HG03139 (cell line): ENCODE measurements at regions not wholly inside any gene's neighbourhood (a gene's known extent, or its start where the extent isn't known, plus 50 kb on each side); places are given as distances from the start of the nearest gene placed in this dataset.
"Not testable (repeated sequence)": the region's sequence is repeated elsewhere in the genome, so short reads cannot be mapped to it uniquely, and the experiment has no call there.

Experiments
- ATAC-seq: cut with Tn5 transposase; IDR thresholded peaks from one replicate; pipeline ENCODE4 v1.9.1; 2021; ENCODE audit not compliant: unreplicated experiment

DNA sequence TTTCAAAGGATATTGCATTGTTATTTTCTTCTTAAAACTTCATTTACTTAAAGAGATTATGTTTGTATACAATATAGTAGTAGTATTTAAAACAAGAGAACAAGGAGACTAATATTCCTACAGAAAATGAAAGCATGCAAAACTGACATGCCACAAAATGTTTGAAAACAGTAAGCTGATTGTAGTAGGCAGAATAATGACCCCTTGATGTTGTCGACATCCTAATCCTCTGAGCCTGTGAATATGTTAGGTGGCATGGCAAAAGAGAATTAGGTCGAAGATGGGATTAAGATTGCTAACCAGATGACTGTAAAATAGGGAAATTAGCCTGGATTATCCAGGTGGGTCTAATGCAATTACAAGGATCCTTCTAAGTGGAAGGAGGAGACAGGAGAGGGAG lies 522.2 kb upstream of the NR3C2 start:
- ATAC-seq = no peak

DNA sequence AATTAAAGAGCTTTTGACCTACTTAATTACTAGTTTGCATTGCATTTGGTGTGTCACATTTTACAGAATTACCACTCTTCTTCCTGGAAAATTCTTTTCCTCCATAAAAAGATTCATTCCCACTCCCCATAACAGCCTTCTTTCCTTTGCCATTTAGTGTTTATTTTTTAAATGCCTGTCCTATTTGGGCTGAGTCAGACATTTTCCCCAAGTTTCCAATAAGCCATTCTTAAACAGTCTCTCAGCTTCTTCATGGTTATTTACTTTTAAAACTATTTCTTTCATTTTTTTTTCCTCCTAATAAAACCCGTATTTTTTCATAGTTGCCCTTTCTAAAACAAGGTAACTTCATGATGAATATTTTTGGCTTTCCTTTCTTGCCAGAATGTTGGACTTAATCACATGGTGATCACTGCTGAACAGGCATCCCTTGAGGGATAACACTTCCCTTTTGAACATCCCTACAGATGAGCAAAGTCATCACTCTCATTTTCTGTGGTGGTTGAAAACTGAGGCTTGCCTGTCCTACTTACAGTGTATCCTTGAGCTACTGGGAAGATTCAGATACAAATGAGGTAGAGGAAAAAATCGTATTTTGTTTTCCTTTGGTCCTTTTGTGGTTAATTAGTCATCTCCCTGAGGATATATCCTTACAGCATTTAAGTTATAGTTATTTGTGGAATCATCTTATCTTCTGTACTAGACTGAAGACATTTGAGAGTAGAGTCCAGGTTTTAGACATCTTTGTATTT lies 520.5 kb upstream of the NR3C2 start:
- no peak for ATAC-seq

DNA sequence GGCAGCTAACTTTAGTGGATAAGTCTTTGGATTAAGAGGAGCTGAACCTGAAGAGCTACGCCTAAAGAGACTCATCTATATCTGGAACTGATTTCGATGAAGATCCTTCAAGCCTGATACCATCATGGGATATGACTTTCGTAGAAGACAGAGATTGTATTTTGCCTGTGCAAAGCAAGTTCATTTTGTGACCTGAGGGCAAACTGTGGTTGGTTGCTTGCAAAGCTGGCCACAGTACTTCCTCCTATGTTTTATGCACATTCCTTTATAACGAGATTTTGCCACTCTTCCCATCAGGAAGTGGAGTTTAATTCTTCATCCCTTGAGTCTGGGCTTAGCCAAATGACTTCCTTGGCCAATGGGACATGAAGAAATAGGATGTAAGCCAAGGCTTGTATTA lies 519.3 kb upstream of the NR3C2 start:
- no peak for ATAC-seq

DNA sequence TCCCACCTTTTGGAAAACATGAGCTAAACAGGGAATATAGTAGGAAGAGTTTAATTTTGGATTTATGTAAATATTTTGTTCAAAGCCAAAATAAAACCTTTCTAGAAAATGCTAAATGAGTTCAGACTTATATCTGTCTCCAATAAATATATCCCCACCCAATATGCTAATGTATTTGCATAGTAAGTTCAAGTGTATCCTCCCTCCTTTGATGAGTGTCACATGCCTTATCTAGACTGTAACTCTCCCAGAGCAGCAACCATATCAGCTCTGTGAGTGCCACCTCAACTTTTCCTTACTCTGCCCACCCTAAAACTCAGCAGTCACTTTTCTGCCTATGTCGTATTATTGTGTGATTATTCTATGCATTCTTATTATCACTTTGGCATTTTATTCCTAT lies 516.1 kb upstream of the NR3C2 start:
- ATAC-seq = no peak

GRCh38 chr4:148955564-148956297 lies 513.5 kb upstream of the NR3C2 start:
- no peak for ATAC-seq

DNA sequence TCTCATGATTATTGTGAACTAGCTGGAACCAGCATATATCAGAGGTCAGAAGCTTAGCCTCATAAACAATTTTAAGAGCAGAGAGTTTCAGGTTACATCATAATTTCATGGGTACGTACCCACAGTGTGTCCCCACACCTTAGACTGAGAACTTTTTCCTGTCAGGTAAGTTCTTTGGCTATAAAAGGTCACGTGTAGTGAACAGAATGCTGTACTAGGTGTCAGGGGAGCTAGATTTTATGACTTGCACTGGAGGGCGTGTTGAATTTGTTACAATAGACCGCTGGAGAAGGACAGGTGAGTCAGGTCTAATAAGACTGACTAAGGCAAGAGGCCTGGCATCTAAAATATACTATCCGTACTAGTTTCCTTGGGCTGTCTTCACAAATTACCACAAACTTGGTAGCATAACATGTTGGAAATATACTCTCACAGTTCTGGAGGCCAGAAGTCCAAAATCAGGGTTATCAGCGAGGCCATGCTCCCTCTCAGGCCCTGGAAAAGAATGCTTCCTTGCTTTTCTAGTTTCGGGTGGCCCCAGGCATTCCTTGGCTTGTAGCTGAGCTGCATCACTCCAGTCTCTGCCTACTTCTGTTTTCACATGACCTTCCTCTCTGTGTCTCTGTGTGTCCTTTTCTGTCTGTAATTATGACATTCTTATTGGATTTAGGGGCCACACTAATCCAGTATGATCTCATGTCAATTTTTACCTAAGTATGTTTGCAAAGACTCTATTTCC lies 512.0 kb upstream of the NR3C2 start:
- no peak for ATAC-seq

- no peak for ATAC-seq
These were observed 509.1 kb upstream of the NR3C2 start for GRCh38 chr4:148951346-148951745.

DNA sequence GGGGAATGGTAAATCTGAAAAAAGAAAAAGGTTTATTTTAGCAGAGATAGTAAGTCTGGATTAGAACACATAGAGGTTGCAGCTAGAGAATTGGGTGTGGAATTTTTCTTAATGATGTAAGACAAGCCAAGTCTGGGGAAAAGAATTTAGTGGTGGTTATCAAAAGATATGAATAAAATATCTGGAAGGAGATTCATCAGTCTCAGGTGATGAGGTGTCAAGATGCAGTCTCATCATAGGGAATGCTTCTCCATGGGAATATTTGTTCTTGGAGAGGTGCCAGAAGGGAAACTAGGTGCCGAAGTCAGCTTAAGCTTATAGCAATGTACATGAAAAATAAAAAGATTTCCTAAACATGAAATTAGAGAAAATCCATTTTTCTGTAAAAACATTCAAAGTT lies 504.1 kb upstream of the NR3C2 start:
- no peak for ATAC-seq

DNA sequence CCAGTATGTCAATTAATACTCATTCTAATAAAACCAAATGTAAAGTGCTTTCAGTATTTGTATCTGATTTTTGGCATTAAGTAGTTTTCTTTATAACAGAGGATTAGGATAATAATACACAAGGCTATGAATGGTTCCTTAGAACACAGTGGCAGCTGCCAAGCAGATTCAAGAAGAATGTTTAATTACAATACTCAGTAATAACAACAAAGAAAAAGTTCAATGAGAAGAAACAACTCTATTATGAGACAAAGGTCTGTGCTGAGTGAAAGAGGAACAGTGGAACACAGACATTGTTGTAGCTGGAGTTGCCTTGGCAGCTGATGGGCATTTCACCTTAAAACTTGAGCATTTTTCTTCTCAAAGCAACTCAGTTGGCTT lies 502.6 kb upstream of the NR3C2 start:
- no peak for ATAC-seq

DNA sequence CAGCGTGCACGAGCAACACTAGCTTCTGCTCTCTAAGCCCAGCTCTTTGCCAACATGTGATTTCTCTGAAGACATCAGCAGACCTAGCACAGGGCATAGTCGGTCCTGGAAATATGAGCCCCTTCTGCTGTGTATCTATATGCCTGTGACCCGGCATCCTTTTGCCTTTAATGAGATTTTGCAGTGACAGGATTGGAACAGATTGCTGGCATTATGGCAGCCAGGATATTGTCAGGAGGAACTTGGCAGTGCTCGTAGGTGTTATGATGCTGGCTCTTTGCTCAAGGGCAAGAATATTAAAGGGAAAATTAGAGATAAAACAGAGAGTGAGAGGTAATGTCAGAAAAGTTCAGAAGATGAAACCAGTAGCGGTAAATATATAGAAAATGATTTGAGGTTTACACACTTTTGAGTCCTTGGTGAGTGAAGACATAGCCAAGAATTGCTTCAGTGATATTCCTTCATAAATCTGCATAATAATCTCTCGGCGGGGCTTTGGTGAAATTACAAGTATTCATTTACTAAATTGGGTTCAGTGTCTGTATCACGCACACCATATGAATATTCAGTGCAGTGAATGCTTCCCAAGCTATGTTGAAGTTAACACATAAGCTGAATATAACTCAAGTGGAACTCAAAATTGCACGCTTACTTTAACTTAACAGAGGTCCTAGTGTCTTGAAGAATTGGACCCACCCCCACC lies 502.1 kb upstream of the NR3C2 start:
- ATAC-seq = no peak

- no peak for ATAC-seq
These were observed 492.8 kb upstream of the NR3C2 start for GRCh38 chr4:148934926-148935578.

GRCh38 chr4:148926276-148927260 lies 484.4 kb upstream of the NR3C2 start:
- ATAC-seq = no peak

DNA sequence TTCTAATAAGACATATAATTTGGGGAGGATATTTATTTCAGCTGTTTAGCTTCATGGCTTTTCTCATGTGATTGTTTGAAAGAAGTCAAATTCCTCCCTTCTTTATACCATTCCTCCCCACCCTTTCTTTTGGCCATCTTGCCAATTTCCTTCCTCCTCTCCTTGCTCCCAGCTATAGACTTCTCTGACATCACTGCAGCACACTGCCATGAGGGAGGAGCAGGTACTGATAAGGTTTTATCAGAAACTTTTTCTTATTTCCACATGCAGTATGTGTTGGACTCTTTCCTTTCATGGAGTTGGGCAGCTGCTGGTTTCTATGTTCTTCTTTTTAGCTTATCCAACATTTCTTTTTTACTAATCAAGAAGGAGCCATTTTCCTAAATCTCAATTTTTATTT lies 481.7 kb upstream of the NR3C2 start:
- no peak for ATAC-seq

GRCh38 chr4:148922497-148922896 lies 480.3 kb upstream of the NR3C2 start:
- no peak for ATAC-seq

DNA sequence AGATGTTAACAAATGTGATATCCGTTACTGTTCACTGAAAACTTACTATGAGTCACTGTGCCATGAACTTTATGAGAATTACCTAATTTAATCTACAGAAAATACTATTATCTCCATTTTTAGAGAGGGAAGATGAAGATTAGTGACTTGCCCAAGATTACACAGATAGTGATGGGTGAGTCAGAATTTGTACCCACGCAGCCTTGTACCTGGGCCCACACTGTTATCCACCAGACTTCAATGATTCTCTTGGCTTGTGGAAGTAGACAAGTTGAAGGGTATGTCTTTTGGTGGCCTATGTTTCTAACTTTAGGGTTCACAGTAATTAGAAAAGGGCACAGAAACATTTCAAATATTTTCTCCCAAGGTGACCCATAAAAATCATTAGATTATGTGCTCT lies 472.5 kb upstream of the NR3C2 start:
- no peak for ATAC-seq

DNA sequence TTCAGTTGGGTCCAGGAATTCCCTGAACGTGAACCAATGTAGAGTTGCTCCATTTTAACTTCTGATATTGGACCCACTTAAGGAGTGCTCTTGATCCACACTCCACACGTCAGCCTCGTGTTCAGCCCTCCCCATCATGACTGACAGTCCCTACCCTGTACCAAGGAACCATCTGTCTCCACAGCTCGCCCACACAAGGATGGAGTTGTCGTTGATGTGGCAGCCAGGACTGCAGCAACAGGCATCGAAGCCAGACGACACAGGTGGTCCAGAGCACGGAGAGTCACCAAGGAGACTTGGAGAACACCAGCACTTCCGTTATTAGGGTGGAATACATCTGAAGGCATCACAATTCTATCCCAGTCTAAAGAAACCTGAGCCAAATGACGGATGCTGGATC lies 472.1 kb upstream of the NR3C2 start:
- ATAC-seq = no peak

DNA sequence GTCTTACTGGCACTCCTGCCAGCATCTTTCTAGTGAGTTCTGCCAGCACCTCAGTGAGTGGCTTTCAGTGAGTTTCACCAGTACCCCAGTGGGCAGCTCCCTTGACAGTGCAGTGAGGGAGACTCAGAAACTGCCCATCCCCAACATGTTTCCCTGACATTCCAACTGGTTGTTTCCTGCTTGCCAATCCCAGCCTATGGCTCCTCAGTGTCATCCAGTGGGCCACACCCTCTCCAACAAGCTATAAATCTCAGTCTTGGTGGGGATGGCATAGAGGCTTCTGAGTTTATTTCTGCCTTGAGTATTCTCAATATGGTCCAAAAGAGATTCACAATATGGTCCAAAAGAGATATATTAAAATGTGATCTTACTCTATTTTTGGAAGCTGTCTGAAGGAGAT lies 461.2 kb upstream of the NR3C2 start:
- ATAC-seq = no peak

- no peak for ATAC-seq
These were observed 459.0 kb upstream of the NR3C2 start for GRCh38 chr4:148901075-148901705.

DNA sequence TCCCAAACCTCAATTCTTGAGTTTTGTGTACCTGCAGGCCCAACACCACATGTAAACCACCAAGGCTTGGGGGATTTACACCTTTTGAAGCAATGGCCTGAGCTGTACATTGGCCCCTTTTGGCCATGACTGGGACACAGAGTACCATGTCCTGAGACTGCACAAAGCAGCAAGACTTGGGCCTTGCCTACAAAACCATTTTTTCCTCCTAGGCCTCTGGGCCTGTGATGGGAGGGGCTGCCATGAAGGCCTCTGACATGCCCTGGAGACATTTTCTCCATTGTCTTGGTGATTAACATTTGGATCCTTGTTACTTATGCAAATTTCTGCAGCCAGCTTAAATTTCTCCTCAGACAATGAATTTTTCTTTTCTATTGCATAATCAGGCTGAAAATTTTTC lies 455.9 kb upstream of the NR3C2 start:
- not testable (repeated sequence) for ATAC-seq
